ENCODE measurements at regions not wholly inside any gene's neighbourhood (a gene's known extent, or its start where the extent isn't known, plus 50 kb on each side); places are given as distances from the start of the nearest gene placed in this dataset.

DNA sequence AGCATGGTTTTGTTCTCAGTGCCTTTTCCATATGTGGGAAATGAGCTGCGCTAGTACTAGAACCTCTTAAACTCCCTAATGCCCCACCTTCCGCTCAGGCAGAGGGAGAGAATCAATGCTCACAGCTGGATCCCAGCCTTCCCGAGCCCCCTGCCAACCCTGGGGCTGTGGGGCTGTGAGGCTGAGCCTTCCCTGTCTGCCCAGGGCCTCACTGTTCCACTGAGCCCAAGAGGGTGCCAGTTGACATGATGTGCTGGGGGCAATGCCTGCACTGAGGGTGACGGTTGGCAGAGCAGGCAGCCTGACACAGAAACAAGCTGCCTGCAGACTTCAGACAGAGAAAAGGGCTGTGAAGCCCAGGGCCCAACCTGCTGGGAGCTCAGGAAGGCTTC lies 602.4 kb upstream of the RAB6C start:
- ChIA-PET POLR2A (no interaction called here), CTCF (no interaction called here)
- DNase-seq (ENCODE audit: low read depth, low spot score), result no peak
- TF ChIP-seq CTCF (IDR thresholded peaks at IDR 0.05; ENCODE audit: insufficient read depth, low read length, missing control alignments), result no peak
- no peak overlapping the region for H3K4me3 ChIP-seq (ENCODE audit: low read depth, low read length)

- POLR2A ChIA-PET, result no interaction called here
- no peak for TF ChIP-seq CTCF (IDR thresholded peaks at IDR 0.05; ENCODE audit: insufficient read depth, low read length, missing control alignments)
- DNase-seq (ENCODE audit: low read depth, low spot score), result no peak
- CTCF ChIA-PET, result no interaction called here
- no peak overlapping the region for H3K4me3 ChIP-seq (ENCODE audit: low read depth, low read length)
Measured at GRCh38 chr2:129378186-129378585, 601.3 kb upstream of the RAB6C start.

GRCh38 chr2:129379411-129379810 lies 600.1 kb upstream of the RAB6C start:
- no peak for DNase-seq (ENCODE audit: low read depth, low spot score)
- ChIA-PET POLR2A (no interaction called here), CTCF (no interaction called here)
- TF ChIP-seq CTCF (IDR thresholded peaks at IDR 0.05; ENCODE audit: insufficient read depth, low read length, missing control alignments), result no peak
- H3K4me3 ChIP-seq (ENCODE audit: low read depth, low read length), result no peak overlapping the region

DNA sequence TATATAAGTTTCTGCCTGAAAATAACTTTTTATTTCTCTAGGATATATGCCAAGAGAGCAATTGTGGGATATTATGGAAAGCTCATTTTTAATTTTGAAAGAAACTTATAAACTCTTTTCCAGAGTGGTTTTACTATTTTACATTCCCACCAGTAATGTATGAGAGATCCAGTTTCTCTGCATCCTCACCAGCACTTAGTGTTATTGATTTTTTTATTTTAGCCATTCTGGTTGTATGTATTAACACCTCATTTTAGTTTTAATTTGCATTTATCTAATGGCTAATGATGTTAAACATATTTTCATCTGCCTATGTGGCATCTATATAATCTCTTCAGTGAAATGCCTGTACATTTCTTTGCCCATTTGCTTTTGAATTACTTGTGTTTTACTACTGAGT lies 597.7 kb upstream of the RAB6C start:
- TF ChIP-seq CTCF (IDR thresholded peaks at IDR 0.05; ENCODE audit: insufficient read depth, low read length, missing control alignments), result no peak
- CTCF ChIA-PET, result no interaction called here
- no peak for DNase-seq (ENCODE audit: low read depth, low spot score)
- POLR2A ChIA-PET, result no interaction called here
- no peak overlapping the region for H3K4me3 ChIP-seq (ENCODE audit: low read depth, low read length)

- DNase-seq (ENCODE audit: low read depth, low spot score), result no peak
- no peak for TF ChIP-seq CTCF (IDR thresholded peaks at IDR 0.05; ENCODE audit: insufficient read depth, low read length, missing control alignments)
- H3K4me3 ChIP-seq (ENCODE audit: low read depth, low read length), result no peak overlapping the region
- CTCF ChIA-PET, result no interaction called here
- POLR2A ChIA-PET, result no interaction called here
Measured at GRCh38 chr2:129388870-129389269, 590.6 kb upstream of the RAB6C start.

DNA sequence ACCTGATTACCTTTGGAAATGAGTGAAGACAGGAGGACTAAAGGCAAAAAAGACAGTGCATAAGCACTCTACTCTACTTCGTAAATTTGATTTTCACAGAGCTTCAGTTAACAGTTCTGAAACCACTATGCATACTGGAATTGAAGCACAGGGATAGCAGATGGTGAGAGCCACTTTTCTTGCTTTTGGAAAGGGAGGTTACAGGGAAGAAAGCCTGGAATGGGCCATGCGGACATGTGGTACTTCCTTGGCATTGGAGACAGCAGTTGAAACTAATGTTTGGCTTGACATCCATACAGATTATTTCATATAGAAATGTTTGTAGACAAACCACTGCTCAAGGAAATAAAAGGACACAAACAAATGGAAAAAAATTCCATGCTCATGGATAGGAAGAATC lies 585.6 kb upstream of the RAB6C start:
- no peak for TF ChIP-seq CTCF (IDR thresholded peaks at IDR 0.05; ENCODE audit: insufficient read depth, low read length, missing control alignments)
- CTCF ChIA-PET, result no interaction called here
- H3K4me3 ChIP-seq (ENCODE audit: low read depth, low read length), result no peak overlapping the region
- POLR2A ChIA-PET, result no interaction called here
- DNase-seq (ENCODE audit: low read depth, low spot score), result no peak

Measured in AG04449 (cell line).